ENCODE measurements at regions not wholly inside any gene's neighbourhood (a gene's known extent, or its start where the extent isn't known, plus 50 kb on each side); places are given as distances from the start of the nearest gene placed in this dataset.

- dilution Hi-C loops (cut with HindIII; ENCODE audit: low sequenced_read_pairs, unreplicated experiment): no loop called here
- WGBS, 2 experiments (ENCODE audit: extremely low coverage in 2 of 2, insufficient read length in 1 of 2): no CpG with 5 or more reads among the region's 1 CpG
- intact Hi-C loops (cut with micrococcal nuclease): no loop called here
Measured at GRCh38 chr6:137759624-137760023, 107.4 kb upstream of the TNFAIP3 start.

More at GRCh38 chr6:137759624-137760023, 107.4 kb upstream of the TNFAIP3 start:
- in situ Hi-C loops (cut with MboI; ENCODE audit: low sequenced_read_pairs): no loop called here
- Histone ChIP-seq H3K4me2 (ENCODE audit: low read depth, low read length) (no peak overlapping the region), H3K79me1 (ENCODE audit: low read depth in 1 of 2, low read length in 2 of 2) (no peaks in the 10 kb centered on the region), H2BK20ac (ENCODE audit: low read depth, low read length) (no peak overlapping the region), H3K18ac (ENCODE audit: low read depth, low read length) (no peak overlapping the region), H4K91ac (ENCODE audit: insufficient read depth, low read depth, low read length) (no peak overlapping the region), H3K14ac (replicated peaks; ENCODE audit: low read depth, low read length) (no peak overlapping the region), H4K8ac (ENCODE audit: low read depth in 2 of 2, low read length in 2 of 2) (no peak overlapping the region), H3K27ac (ENCODE audit: insufficient read depth, low read length) (no peak overlapping the region), H3K9ac (ENCODE audit: low read depth, low read length) (no peak overlapping the region), H4K20me1 (ENCODE audit: insufficient read depth, low read length) (no peaks in the 10 kb centered on the region), H2BK5ac (ENCODE audit: low read depth, low read length, poor library complexity, severe bottlenecking) (no peak overlapping the region), H3K4me3 (ENCODE audit: insufficient read depth, low read depth, low read length) (no peak overlapping the region), H3K9me3 (ENCODE audit: control insufficient read depth, insufficient read depth, low read length) (no peaks in the 10 kb centered on the region), H3K23ac (ENCODE audit: low read depth, low read length) (no peak overlapping the region), H3K36me3 (ENCODE audit: control insufficient read depth, insufficient read depth, low read length) (no peaks in the 10 kb centered on the region), H2AK9ac (replicated peaks; ENCODE audit: low read depth, low read length, poor library complexity) (no peak overlapping the region), H2AFZ (replicated peaks; ENCODE audit: low read length, poor library complexity) (no peak overlapping the region), H2BK120ac (ENCODE audit: low read depth, low read length) (no peak overlapping the region), H2AK5ac (ENCODE audit: low read depth, low read length) (no peak overlapping the region), H3K56ac (ENCODE audit: extremely low read depth, insufficient read depth, low read length) (no peak overlapping the region), H3K4me1 (ENCODE audit: control insufficient read depth, insufficient read depth, low read length) (peaks cover 8% of the 10 kb centered on the region), H2BK15ac (ENCODE audit: low read depth, low read length) (no peak overlapping the region), H3K4ac (ENCODE audit: low read depth, low read length) (no peak overlapping the region), H4K5ac (ENCODE audit: low read depth, low read length) (no peak overlapping the region), H3K9me1 (ENCODE audit: insufficient read depth, low read length) (peaks cover 3% of the 10 kb centered on the region; the same call in 1 of the 2 replicates), H3K27me3 (ENCODE audit: control insufficient read depth, insufficient read depth, low read length) (no peaks in the 10 kb centered on the region)
- no peak for DNase-seq
- no peak for ATAC-seq (ENCODE audit: low read depth)
- no TSS peak for BruUV-seq (replicated peaks)
- ChIA-PET POLR2A (ENCODE audit: unreplicated experiment) (no interaction called here), CTCF (interaction anchor here (0.7 kb wide), 1 partner anchor 9 kb away, joined by 3 read pairs; no protein-coding TSS in a partner anchor)
- TF ChIP-seq RAD21 (IDR thresholded peaks at IDR 0.05; ENCODE audit: low read length): no peak
- no peak for TF ChIP-seq MXI1 (IDR thresholded peaks at IDR 0.05; ENCODE audit: borderline replicate concordance, low read depth, low read length)
